CD14-positive monocyte (primary cell): ENCODE measurements at regions not wholly inside any gene's neighbourhood (a gene's known extent, or its start where the extent isn't known, plus 50 kb on each side); places are given as distances from the start of the nearest gene placed in this dataset.
"Not testable (repeated sequence)": the region's sequence is repeated elsewhere in the genome, so short reads cannot be mapped to it uniquely, and the experiment has no call there.

ENCODE experiments used
- DNase-seq, 3 donors: peaks; one replicate each; pipeline ENCODE4 v3.0.0-alpha.2; 2011 to 2022
- H2AFZ ChIP-seq: 2 replicates; pipeline ENCODE4 v1.6.0; 2012; ENCODE audit warnings: mild to moderate bottlenecking, low read depth, low read length, inconsistent platforms; ENCODE audit not compliant: insufficient read depth, poor library complexity, severe bottlenecking
- H3K27ac ChIP-seq, 2 donors: 1 replicate in 1 of 2; 2 replicates in 1 of 2; pipeline ENCODE4 v1.5.1; 2012 to 2013; ENCODE audit warnings: low read length in 2 of 2, control low read depth in 1 of 2, inconsistent platforms in 1 of 2, low read depth in 1 of 2, mild to moderate bottlenecking in 1 of 2
- H3K27me3 ChIP-seq, 2 donors: one replicate each; pipeline versions ENCODE4 v1.6.0 to v1.6.1; 2011 to 2013; ENCODE audit warnings: low read length in 2 of 2; ENCODE audit not compliant: control insufficient read depth in 2 of 2, insufficient read depth in 2 of 2
- H3K36me3 ChIP-seq, 2 donors: replicated peaks in 1 of 2; 1 replicate in 1 of 2; 2 replicates in 1 of 2; pipeline versions ENCODE4 v1.5.1 to v1.6.1; 2012 to 2013; ENCODE audit warnings: low read length in 2 of 2, control low read depth in 1 of 2, inconsistent platforms in 1 of 2, mild to moderate bottlenecking in 1 of 2; ENCODE audit not compliant: insufficient read depth in 2 of 2, control insufficient read depth in 1 of 2
- H3K4me1 ChIP-seq, 2 donors: 1 replicate in 1 of 2; 2 replicates in 1 of 2; pipeline versions ENCODE4 v1.5.1 to v1.6.1; 2012 to 2013; ENCODE audit warnings: low read length in 2 of 2, control low read depth in 1 of 2, inconsistent platforms in 1 of 2, mild to moderate bottlenecking in 1 of 2, moderate library complexity in 1 of 2; ENCODE audit not compliant: insufficient read depth in 2 of 2, control insufficient read depth in 1 of 2
- H3K4me2 ChIP-seq: replicated peaks from 2 replicates; pipeline ENCODE3; 2012; ENCODE audit warnings: low read length, moderate library complexity, mild to moderate bottlenecking; ENCODE audit not compliant: poor library complexity, severe bottlenecking; ENCODE audit errors: extremely low read depth
- H3K4me3 ChIP-seq, 3 experiments: fragments of 200-600 bp in 1 of 3; sonication (generic) in 1 of 3; replicated peaks in 1 of 3; 1 replicate in 2 of 3; 2 replicates in 1 of 3; pipeline ENCODE4 v1.5.1; 2011 to 2013; ENCODE audit warnings: low read length in 3 of 3, mild to moderate bottlenecking in 3 of 3, control low read depth in 2 of 3, low read depth in 2 of 3, inconsistent platforms in 1 of 3, moderate library complexity in 1 of 3
- H3K79me2 ChIP-seq: 2 replicates; pipeline ENCODE4 v1.6.0; 2012; ENCODE audit warnings: mild to moderate bottlenecking, control low read depth, inconsistent platforms, low read length, moderate library complexity; ENCODE audit not compliant: insufficient read depth
- H3K9ac ChIP-seq: 2 replicates; pipeline ENCODE4 v1.6.0; 2017; ENCODE audit warnings: low read length, mild to moderate bottlenecking; ENCODE audit not compliant: insufficient read depth, poor library complexity, severe bottlenecking
- H3K9me3 ChIP-seq, 2 donors: replicated peaks in 1 of 2; 1 replicate in 1 of 2; 2 replicates in 1 of 2; pipeline versions ENCODE4 v1.5.1 to v1.6.1; 2012 to 2013; ENCODE audit warnings: low read length in 2 of 2, control low read depth in 1 of 2; ENCODE audit not compliant: control insufficient read depth in 1 of 2, insufficient read depth in 1 of 2
- H4K20me1 ChIP-seq: 2 replicates; pipeline ENCODE4 v1.6.0; 2012; ENCODE audit warnings: mild to moderate bottlenecking, low read length, control low read depth, moderate library complexity; ENCODE audit not compliant: insufficient read depth
- H3K27ac Mint-ChIP-seq, 7 donors: one replicate each; pipeline ENCODE4 v1.8.0; 2020; ENCODE audit warnings: mild to moderate bottlenecking in 7 of 7, mixed read lengths in 7 of 7, moderate library complexity in 6 of 7, inconsistent platforms in 2 of 7
- H3K27me3 Mint-ChIP-seq, 3 donors: one replicate each; pipeline ENCODE4 v1.8.0; 2021 to 2022; ENCODE audit warnings: low read depth in 3 of 3, mild to moderate bottlenecking in 3 of 3, mixed read lengths in 3 of 3, moderate library complexity in 3 of 3, inconsistent platforms in 1 of 3
- H3K36me3 Mint-ChIP-seq, 2 donors: one replicate each; pipeline ENCODE4 v1.8.0; 2020; ENCODE audit warnings: mixed read lengths in 2 of 2, inconsistent platforms in 1 of 2, mild to moderate bottlenecking in 1 of 2
- H3K4me1 Mint-ChIP-seq: one replicate; pipeline ENCODE4 v1.8.0; 2020; ENCODE audit warnings: mild to moderate bottlenecking, mixed read lengths
- H3K4me3 Mint-ChIP-seq, 2 donors: one replicate each; pipeline ENCODE4 v1.8.0; 2020; ENCODE audit warnings: mild to moderate bottlenecking in 2 of 2, mixed read lengths in 2 of 2, moderate library complexity in 1 of 2
- H3K9me3 Mint-ChIP-seq, 7 donors: one replicate each; pipeline ENCODE4 v1.8.0; 2020 to 2022; ENCODE audit warnings: mixed read lengths in 7 of 7, mild to moderate bottlenecking in 6 of 7, moderate library complexity in 6 of 7, inconsistent platforms in 2 of 7
- WGBS: methylation state at CpG from one replicate; pipeline ENCODE4 v1.1.5; 2013; ENCODE audit warnings: missing lambda C conversion rate; ENCODE audit not compliant: insufficient coverage; 5-methylcytosine and 5-hydroxymethylcytosine counted together
- intact Hi-C, 2 donors: fragments of 100-400 bp; cut with micrococcal nuclease; formaldehyde crosslinking; loops; one replicate each; pipeline versions ENCODE4 v1.15.0 to v1.15.1; 2023
- TF ChIP-seq, protein P1 (sequence below): fragments of 200-600 bp; IDR thresholded peaks from one replicate; pipeline ENCODE4 v1.8.0; 2022; ENCODE audit warnings: antibody characterized with exemption, mild to moderate bottlenecking

DNA sequence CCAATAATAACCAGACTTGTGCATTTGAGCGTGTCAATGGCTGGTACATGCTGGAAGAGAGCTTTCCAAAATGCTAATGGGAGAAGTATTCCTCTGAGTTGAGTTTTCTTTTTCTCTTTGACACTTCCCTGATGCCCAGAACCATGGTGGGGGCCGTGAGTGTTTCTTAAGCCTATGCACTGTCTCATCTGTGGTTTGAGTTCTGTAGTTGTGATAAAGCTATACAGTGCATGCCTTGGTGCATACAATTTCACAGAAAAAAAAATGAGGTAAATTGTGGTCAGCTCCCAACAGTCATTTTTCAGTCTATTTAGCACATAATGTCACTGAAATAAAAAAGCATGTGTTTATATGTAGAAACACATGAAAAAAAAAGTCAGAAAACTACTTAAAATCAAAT is 204.8 kb downstream of the HDGFL1 start:
- no peak overlapping the region for H3K27ac ChIP-seq
- H3K4me3 ChIP-seq, result no peak overlapping the region
- TF ChIP-seq, protein P1, sequence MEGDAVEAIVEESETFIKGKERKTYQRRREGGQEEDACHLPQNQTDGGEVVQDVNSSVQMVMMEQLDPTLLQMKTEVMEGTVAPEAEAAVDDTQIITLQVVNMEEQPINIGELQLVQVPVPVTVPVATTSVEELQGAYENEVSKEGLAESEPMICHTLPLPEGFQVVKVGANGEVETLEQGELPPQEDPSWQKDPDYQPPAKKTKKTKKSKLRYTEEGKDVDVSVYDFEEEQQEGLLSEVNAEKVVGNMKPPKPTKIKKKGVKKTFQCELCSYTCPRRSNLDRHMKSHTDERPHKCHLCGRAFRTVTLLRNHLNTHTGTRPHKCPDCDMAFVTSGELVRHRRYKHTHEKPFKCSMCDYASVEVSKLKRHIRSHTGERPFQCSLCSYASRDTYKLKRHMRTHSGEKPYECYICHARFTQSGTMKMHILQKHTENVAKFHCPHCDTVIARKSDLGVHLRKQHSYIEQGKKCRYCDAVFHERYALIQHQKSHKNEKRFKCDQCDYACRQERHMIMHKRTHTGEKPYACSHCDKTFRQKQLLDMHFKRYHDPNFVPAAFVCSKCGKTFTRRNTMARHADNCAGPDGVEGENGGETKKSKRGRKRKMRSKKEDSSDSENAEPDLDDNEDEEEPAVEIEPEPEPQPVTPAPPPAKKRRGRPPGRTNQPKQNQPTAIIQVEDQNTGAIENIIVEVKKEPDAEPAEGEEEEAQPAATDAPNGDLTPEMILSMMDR, result no peak
- no peaks in the 10 kb centered on the region for H3K4me1 Mint-ChIP-seq
- intact Hi-C loops, result no loop called here
- no peaks in the 10 kb centered on the region for H3K4me1 ChIP-seq
- no peak overlapping the region for H3K27ac Mint-ChIP-seq
- no peaks in the 10 kb centered on the region for H3K79me2 ChIP-seq
- H3K36me3 Mint-ChIP-seq, result no peaks in the 10 kb centered on the region
- no peak overlapping the region for H2AFZ ChIP-seq
- no peak overlapping the region for H3K4me3 Mint-ChIP-seq
- H3K9me3 Mint-ChIP-seq, result peaks cover 9 to 20% (median 12%) of the 10 kb centered on the region in 7 donors
- no peak overlapping the region for H3K9ac ChIP-seq
- H3K9me3 ChIP-seq, result peaks cover 9 to 11% of the 10 kb centered on the region in 2 donors
- WGBS, result no CpG with 5 or more reads among the region's 2 CpGs
- no peaks in the 10 kb centered on the region for H3K27me3 ChIP-seq
- no peak for DNase-seq
- no peaks in the 10 kb centered on the region for H3K27me3 Mint-ChIP-seq
- H4K20me1 ChIP-seq, result no peaks in the 10 kb centered on the region
- H3K4me2 ChIP-seq, result no peak overlapping the region
- H3K36me3 ChIP-seq, result no peaks in the 10 kb centered on the region

DNA sequence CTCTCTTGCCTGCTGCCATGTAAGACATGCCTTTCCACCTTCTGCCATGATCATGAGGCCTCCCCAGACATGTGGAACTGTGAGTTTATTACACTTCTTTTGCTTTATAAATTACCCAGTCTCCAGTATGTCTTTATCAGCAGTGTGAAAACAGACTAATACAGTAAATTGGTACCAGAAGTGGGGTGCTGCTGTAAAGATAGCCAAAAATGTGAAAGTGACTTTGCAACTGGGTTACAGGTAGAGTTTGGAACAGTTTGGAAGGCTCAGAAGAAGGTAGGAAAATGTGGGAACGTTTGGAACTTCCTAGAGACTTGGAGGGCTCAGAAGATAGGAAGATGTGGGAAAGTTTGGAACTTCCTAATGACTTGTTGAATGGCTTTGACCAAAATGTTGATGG is 209.1 kb downstream of the HDGFL1 start:
- H3K4me3 Mint-ChIP-seq, H3K36me3 Mint-ChIP-seq, DNase-seq, intact Hi-C loops, H3K4me3 ChIP-seq, H3K27ac Mint-ChIP-seq, H4K20me1 ChIP-seq, H3K9ac ChIP-seq, H3K27me3 ChIP-seq, H3K36me3 ChIP-seq, H2AFZ ChIP-seq, H3K4me2 ChIP-seq, H3K79me2 ChIP-seq, H3K27ac ChIP-seq, H3K4me1 ChIP-seq, H3K27me3 Mint-ChIP-seq, H3K4me1 Mint-ChIP-seq: not testable (repeated sequence)
- H3K9me3 ChIP-seq, result peaks cover 17 to 22% of the 10 kb centered on the region in 2 donors
- peaks cover 14 to 34% (median 20%) of the 10 kb centered on the region in 7 donors for H3K9me3 Mint-ChIP-seq
- 41% methylated on average over 1 of the region's 1 CpG for WGBS
